ENCODE measurements at regions not wholly inside any gene's neighbourhood (a gene's known extent, or its start where the extent isn't known, plus 50 kb on each side); places are given as distances from the start of the nearest gene placed in this dataset.

GRCh38 chr1:185646202-185646683 lies 87.9 kb upstream of the HMCN1 start:
- Histone ChIP-seq H3K9me3 (peaks cover 0 to 22% (median 4%) of the 10 kb centered on the region in 12 donors), H3K27ac (peak overlapping the region; percentile 28 to 78 (median 62)), H3K4me3 (peak overlapping the region in 7 of 12 donors; percentile 2 to 26 (median 10)), H3K4me1 (peaks cover 0 to 29% (median 19%) of the 10 kb centered on the region in 12 donors), H3K27me3 (no peaks in the 10 kb centered on the region), H3K36me3 (no peaks in the 10 kb centered on the region)
- DNase-seq (peak in 4 of 5 donors; percentile 39 to 73 (median 52)), ATAC-seq (peak; percentile 87 to 95 (median 92))
- intact Hi-C loops (cut with DNase I): no loop called here
- TF ChIP-seq CTCF (IDR thresholded peaks at IDR 0.05) (peak in 1 of 12 donors; percentile 33), POLR2A (IDR thresholded peaks at IDR 0.05) (no peak)
- 3 to 11% (median 5%) methylated on average over 3 of the region's 3 CpGs for WGBS, 4 donors

GRCh38 chr1:185645686-185646085 lies 88.5 kb upstream of the HMCN1 start:
- TF ChIP-seq POLR2A (IDR thresholded peaks at IDR 0.05) (no peak), CTCF (IDR thresholded peaks at IDR 0.05) (no peak)
- Histone ChIP-seq H3K36me3 (no peaks in the 10 kb centered on the region), H3K9me3 (peaks cover 0 to 22% (median 4%) of the 10 kb centered on the region in 12 donors), H3K4me1 (peaks cover 0 to 29% (median 19%) of the 10 kb centered on the region in 12 donors), H3K27me3 (no peaks in the 10 kb centered on the region), H3K27ac (peak overlapping the region; percentile 28 to 78 (median 62)), H3K4me3 (no peak overlapping the region)
- WGBS, 4 donors: 47 to 72% (median 67%) methylated on average over 1 of the region's 1 CpG
- ATAC-seq (peak in 3 of 4 donors; percentile 11 to 32 (median 13)), DNase-seq (no peak)
- intact Hi-C loops (cut with DNase I): no loop called here

- Histone ChIP-seq H3K27me3 (no peaks in the 10 kb centered on the region), H3K27ac (peak overlapping the region in 10 of 12 donors; percentile 29 to 78 (median 66)), H3K36me3 (no peaks in the 10 kb centered on the region), H3K4me3 (no peak overlapping the region), H3K9me3 (peaks cover 0 to 22% (median 4%) of the 10 kb centered on the region in 12 donors), H3K4me1 (peaks cover 0 to 29% (median 19%) of the 10 kb centered on the region in 12 donors)
- intact Hi-C loops (cut with DNase I): no loop called here
- WGBS, 4 donors: 70 to 84% (median 75%) methylated on average over 2 of the region's 2 CpGs
- DNase-seq (no peak), ATAC-seq (peak in 2 of 4 donors; percentile 38 to 50)
- no peak for TF ChIP-seq CTCF (IDR thresholded peaks at IDR 0.05)
- TF ChIP-seq POLR2A (IDR thresholded peaks at IDR 0.05): no peak
These were observed 89.0 kb upstream of the HMCN1 start for GRCh38 chr1:185645162-185645640.

- H3K27ac ChIP-seq: no peak overlapping the region
- no peak for DNase-seq
- WGBS, 4 donors: 81 to 97% (median 92%) methylated on average over 1 of the region's 1 CpG
These were observed 89.7 kb upstream of the HMCN1 start for GRCh38 chr1:185644531-185644930.

More at GRCh38 chr1:185644531-185644930, 89.7 kb upstream of the HMCN1 start:
- Histone ChIP-seq H3K27me3 (no peaks in the 10 kb centered on the region), H3K4me1 (peaks cover 0 to 29% (median 19%) of the 10 kb centered on the region in 12 donors), H3K36me3 (no peaks in the 10 kb centered on the region), H3K4me3 (no peak overlapping the region), H3K9me3 (peaks cover 0 to 21% (median 4%) of the 10 kb centered on the region in 12 donors)
- TF ChIP-seq CTCF (IDR thresholded peaks at IDR 0.05) (no peak), POLR2A (IDR thresholded peaks at IDR 0.05) (no peak)
- ATAC-seq: no peak
- intact Hi-C loops (cut with DNase I): no loop called here
